Activated naive CD8-positive, alpha-beta T cell treated with anti-CD3 and anti-CD28 coated beads, Interleukin-2, amount 10 ng/mL, durations not matched to agents 7 days and 5 days (primary cell): ENCODE measurements at regions not wholly inside any gene's neighbourhood (a gene's known extent, or its start where the extent isn't known, plus 50 kb on each side); places are given as distances from the start of the nearest gene placed in this dataset.
"Not testable (repeated sequence)": the region's sequence is repeated elsewhere in the genome, so short reads cannot be mapped to it uniquely, and the experiment has no call there.

Source experiments
- ATAC-seq: fragments of 150-1000 bp; cut with Tn5 transposase; one replicate; pipeline ENCODE4 v1.10.0; 2021; ENCODE audit warnings: low read depth, moderate library complexity
- POLR2A ChIA-PET: fragments of 350-600 bp; sonication (Branson Sonifier 250); formaldehyde crosslinking; loops from one replicate; lab custom pipeline; 2021; ENCODE audit warnings: antibody characterized with exemption; lab: Charles Lee
- DNase-seq: peaks from one replicate; pipeline ENCODE4 v3.0.0; 2021
- H3K27ac Mint-ChIP-seq: one replicate; pipeline ENCODE4 v1.8.0; 2022; ENCODE audit warnings: mild to moderate bottlenecking, mixed read lengths
- H3K27me3 Mint-ChIP-seq: one replicate; pipeline ENCODE4 v1.8.0; 2022; ENCODE audit warnings: mild to moderate bottlenecking, moderate library complexity, mixed read lengths
- H3K36me3 Mint-ChIP-seq: one replicate; pipeline ENCODE4 v1.8.0; 2021; ENCODE audit warnings: mild to moderate bottlenecking, mixed read lengths
- H3K4me1 Mint-ChIP-seq: one replicate; pipeline ENCODE4 v1.8.0; 2021; ENCODE audit warnings: mixed read lengths
- H3K4me3 Mint-ChIP-seq: one replicate; pipeline ENCODE4 v1.8.0; 2022; ENCODE audit warnings: mild to moderate bottlenecking, moderate library complexity, mixed read lengths
- H3K9me3 Mint-ChIP-seq: one replicate; pipeline ENCODE4 v1.8.0; 2021; ENCODE audit warnings: mixed read lengths

GRCh38 chr4:74505355-74505978, 60.5 kb downstream of the AREG start:
- H3K27me3 Mint-ChIP-seq, H3K4me3 Mint-ChIP-seq, DNase-seq, H3K9me3 Mint-ChIP-seq, ATAC-seq, H3K4me1 Mint-ChIP-seq, POLR2A ChIA-PET, H3K27ac Mint-ChIP-seq, H3K36me3 Mint-ChIP-seq: not testable (repeated sequence)

- ATAC-seq, DNase-seq, H3K4me1 Mint-ChIP-seq, H3K4me3 Mint-ChIP-seq, H3K36me3 Mint-ChIP-seq, H3K9me3 Mint-ChIP-seq, H3K27ac Mint-ChIP-seq, POLR2A ChIA-PET, H3K27me3 Mint-ChIP-seq: not testable (repeated sequence)
Observed at GRCh38 chr4:74509363-74509762, 64.4 kb downstream of the AREG start.

GRCh38 chr4:74516303-74516702, 71.4 kb downstream of the AREG start:
- peaks cover 11% of the 10 kb centered on the region for H3K27me3 Mint-ChIP-seq
- POLR2A ChIA-PET: no interaction called here
- no peaks in the 10 kb centered on the region for H3K36me3 Mint-ChIP-seq
- no peak for DNase-seq
- H3K4me3 Mint-ChIP-seq: no peak overlapping the region
- H3K27ac Mint-ChIP-seq: no peak overlapping the region
- H3K9me3 Mint-ChIP-seq: no peaks in the 10 kb centered on the region
- no peak for ATAC-seq
- H3K4me1 Mint-ChIP-seq: no peaks in the 10 kb centered on the region

GRCh38 chr4:74517996-74518395, 73.1 kb downstream of the AREG start:
- no peak for ATAC-seq
- Mint-ChIP-seq H3K27me3 (peaks cover 15% of the 10 kb centered on the region), H3K36me3 (no peaks in the 10 kb centered on the region), H3K4me1 (no peaks in the 10 kb centered on the region), H3K9me3 (no peaks in the 10 kb centered on the region), H3K27ac (no peak overlapping the region), H3K4me3 (no peak overlapping the region)
- POLR2A ChIA-PET: no interaction called here
- DNase-seq: no peak

- H3K27ac Mint-ChIP-seq: no peak overlapping the region
- no peak for ATAC-seq
Observed at GRCh38 chr4:74522251-74522991, 77.5 kb downstream of the AREG start.

GRCh38 chr4:74523096-74523495, 78.2 kb downstream of the AREG start:
- Mint-ChIP-seq H3K27ac (no peak overlapping the region), H3K27me3 (peaks cover 6% of the 10 kb centered on the region), H3K4me3 (no peak overlapping the region), H3K36me3 (no peaks in the 10 kb centered on the region), H3K4me1 (no peaks in the 10 kb centered on the region), H3K9me3 (no peaks in the 10 kb centered on the region)
- DNase-seq (no peak), ATAC-seq (no peak)
- POLR2A ChIA-PET: no interaction called here

More at GRCh38 chr4:74522251-74522991, 77.5 kb downstream of the AREG start:
- Mint-ChIP-seq H3K4me3 (no peak overlapping the region), H3K36me3 (no peaks in the 10 kb centered on the region), H3K4me1 (no peaks in the 10 kb centered on the region), H3K9me3 (no peaks in the 10 kb centered on the region), H3K27me3 (peaks cover 6% of the 10 kb centered on the region)
- DNase-seq: no peak
- POLR2A ChIA-PET: no interaction called here

- ATAC-seq: no peak
- no peaks in the 10 kb centered on the region for H3K36me3 Mint-ChIP-seq
- no peak overlapping the region for H3K27ac Mint-ChIP-seq
- H3K4me3 Mint-ChIP-seq: no peak overlapping the region
- no peaks in the 10 kb centered on the region for H3K9me3 Mint-ChIP-seq
- DNase-seq: no peak
- peaks cover 6% of the 10 kb centered on the region for H3K27me3 Mint-ChIP-seq
- POLR2A ChIA-PET: no interaction called here
- no peaks in the 10 kb centered on the region for H3K4me1 Mint-ChIP-seq
Observed at GRCh38 chr4:74524985-74525384, 80.0 kb downstream of the AREG start.

GRCh38 chr4:74527049-74527448, 82.1 kb downstream of the AREG start:
- H3K4me1 Mint-ChIP-seq: no peaks in the 10 kb centered on the region
- no peaks in the 10 kb centered on the region for H3K9me3 Mint-ChIP-seq
- H3K36me3 Mint-ChIP-seq: no peaks in the 10 kb centered on the region
- ATAC-seq: no peak
- H3K4me3 Mint-ChIP-seq: no peak overlapping the region
- H3K27me3 Mint-ChIP-seq: peaks cover 6% of the 10 kb centered on the region
- DNase-seq: no peak
- POLR2A ChIA-PET: no interaction called here
- H3K27ac Mint-ChIP-seq: no peak overlapping the region

GRCh38 chr4:74528178-74528577, 83.2 kb downstream of the AREG start:
- Mint-ChIP-seq H3K27ac (no peak overlapping the region), H3K4me1 (no peaks in the 10 kb centered on the region), H3K36me3 (no peaks in the 10 kb centered on the region), H3K9me3 (no peaks in the 10 kb centered on the region), H3K27me3 (peaks cover 3% of the 10 kb centered on the region), H3K4me3 (no peak overlapping the region)
- no peak for DNase-seq
- POLR2A ChIA-PET: no interaction called here
- no peak for ATAC-seq

GRCh38 chr4:74529284-74530041, 84.5 kb downstream of the AREG start:
- ATAC-seq (no peak), DNase-seq (no peak)
- Mint-ChIP-seq H3K27ac (no peak overlapping the region), H3K36me3 (no peaks in the 10 kb centered on the region), H3K27me3 (peaks cover 3% of the 10 kb centered on the region), H3K9me3 (no peaks in the 10 kb centered on the region), H3K4me1 (no peaks in the 10 kb centered on the region), H3K4me3 (no peak overlapping the region)
- POLR2A ChIA-PET: no interaction called here

GRCh38 chr4:74531963-74532794, 87.2 kb downstream of the AREG start:
- no peak overlapping the region for H3K27ac Mint-ChIP-seq
- POLR2A ChIA-PET: no interaction called here
- peaks cover under 1% of the 10 kb centered on the region for H3K27me3 Mint-ChIP-seq
- no peak for DNase-seq
- no peak overlapping the region for H3K4me3 Mint-ChIP-seq
- no peaks in the 10 kb centered on the region for H3K36me3 Mint-ChIP-seq
- no peak for ATAC-seq
- H3K9me3 Mint-ChIP-seq: no peaks in the 10 kb centered on the region
- H3K4me1 Mint-ChIP-seq: no peaks in the 10 kb centered on the region

- POLR2A ChIA-PET: no interaction called here
- H3K4me1 Mint-ChIP-seq: no peaks in the 10 kb centered on the region
Observed at GRCh38 chr4:74534121-74534520, 89.2 kb downstream of the AREG start.

GRCh38 chr4:74534936-74535335, 90.0 kb downstream of the AREG start:
- H3K27ac Mint-ChIP-seq: no peak overlapping the region
- no peak overlapping the region for H3K4me3 Mint-ChIP-seq
- no peaks in the 10 kb centered on the region for H3K36me3 Mint-ChIP-seq
- POLR2A ChIA-PET: no interaction called here
- ATAC-seq: no peak
- H3K27me3 Mint-ChIP-seq: peaks cover 6% of the 10 kb centered on the region
- H3K4me1 Mint-ChIP-seq: no peaks in the 10 kb centered on the region
- H3K9me3 Mint-ChIP-seq: no peaks in the 10 kb centered on the region
- DNase-seq: no peak

More at GRCh38 chr4:74534121-74534520, 89.2 kb downstream of the AREG start:
- no peak overlapping the region for H3K27ac Mint-ChIP-seq
- no peak overlapping the region for H3K4me3 Mint-ChIP-seq
- H3K27me3 Mint-ChIP-seq: peaks cover 6% of the 10 kb centered on the region
- no peaks in the 10 kb centered on the region for H3K36me3 Mint-ChIP-seq
- H3K9me3 Mint-ChIP-seq: no peaks in the 10 kb centered on the region
- DNase-seq (no peak), ATAC-seq (no peak)
